Spleen (tissue), 11 donors: ENCODE measurements at regions not wholly inside any gene's neighbourhood (a gene's known extent, or its start where the extent isn't known, plus 50 kb on each side); places are given as distances from the start of the nearest gene placed in this dataset.

Experiments
- DNase-seq: peaks from one replicate; pipeline ENCODE4 v3.0.0-alpha.2; 2020
- H3K27ac ChIP-seq, 8 donors: fragments of 200-600 bp; sonication (generic) in 7 of 8; 1 replicate in 4 of 8; 2 replicates in 4 of 8; pipeline versions ENCODE4 v1.5.0 to v1.8.0; 2016 to 2021; ENCODE audit warnings: inconsistent platforms in 4 of 8, mild to moderate bottlenecking in 4 of 8, moderate library complexity in 1 of 8
- H3K27me3 ChIP-seq, 7 donors: fragments of 200-600 bp; sonication (generic) in 6 of 7; replicated peaks in 1 of 7; 1 replicate in 4 of 7; 2 replicates in 3 of 7; pipeline versions ENCODE4 v1.5.0 to v1.8.0; 2016 to 2021; ENCODE audit warnings: inconsistent platforms in 3 of 7, mild to moderate bottlenecking in 1 of 7
- H3K36me3 ChIP-seq, 6 donors: fragments of 200-600 bp; sonication (generic) in 5 of 6; 1 replicate in 4 of 6; 2 replicates in 2 of 6; pipeline versions ENCODE4 v1.5.0 to v1.8.0; 2016 to 2021; ENCODE audit warnings: inconsistent platforms in 2 of 6
- H3K4me1 ChIP-seq, 6 donors: fragments of 200-600 bp; sonication (generic) in 5 of 6; 1 replicate in 3 of 6; 2 replicates in 3 of 6; pipeline versions ENCODE4 v1.5.0 to v1.8.0; 2016 to 2021; ENCODE audit warnings: inconsistent platforms in 3 of 6
- H3K4me3 ChIP-seq, 8 donors: fragments of 200-600 bp; sonication (generic) in 7 of 8; 1 replicate in 4 of 8; 2 replicates in 4 of 8; pipeline versions ENCODE4 v1.5.0 to v1.8.0; 2016 to 2021; ENCODE audit warnings: inconsistent platforms in 4 of 8, mild to moderate bottlenecking in 4 of 8, moderate library complexity in 2 of 8
- H3K9me3 ChIP-seq, 8 donors: fragments of 200-600 bp; sonication (generic) in 7 of 8; 1 replicate in 4 of 8; 2 replicates in 4 of 8; pipeline versions ENCODE4 v1.5.0 to v1.8.0; 2016 to 2021; ENCODE audit warnings: inconsistent platforms in 4 of 8
- POLR2A ChIP-seq, 3 donors: fragments of 450-650 bp; IDR thresholded peaks; one replicate each; pipeline ENCODE4 v1.5.1; 2017; ENCODE audit warnings: antibody characterized with exemption in 3 of 3, mild to moderate bottlenecking in 1 of 3
- POLR2AphosphoS5 ChIP-seq, 3 donors: sonication (generic); formaldehyde crosslinking; IDR thresholded peaks; one replicate each; pipeline ENCODE4 v1.5.1; 2017; ENCODE audit warnings: antibody characterized with exemption in 3 of 3
- WGBS, 5 donors: extraction: QIAGEN DNeasy Blood & Tissue Kit in 3 of 5; methylation state at CpG; one replicate each; pipeline versions ENCODE4 v1.1.5 to v1.1.7; 2013 to 2018; 5-methylcytosine and 5-hydroxymethylcytosine counted together
- intact Hi-C: fragments of 100-400 bp; cut with DNase I; formaldehyde crosslinking; loops from one replicate; pipeline ENCODE4 v1.15.0; 2023; ENCODE audit warnings: low total_unique reads
- TF ChIP-seq, protein P1 (sequence below), 11 experiments: fragments of 200-600 bp in 7 of 11; fragments of 450-650 bp in 4 of 11; sonication (generic) in 4 of 11; IDR thresholded peaks in 8 of 11; conservative IDR thresholded peaks in 3 of 11; 1 replicate in 7 of 11; 2 replicates in 4 of 11; pipeline versions ENCODE4 v1.4.0 to v1.8.0; 2016 to 2021; ENCODE audit warnings: antibody characterized with exemption in 11 of 11, inconsistent platforms in 4 of 11, mild to moderate bottlenecking in 1 of 11
- donor health status: healthy with polysubstance abuse.
- donor health status: DM: no; HTN: no; CAD: no; lungs with moderate emphysema.
- donor health status: DM: no; HTN: no; CAD: no.
- donor health status: Bipolar disorder and iron deficiency.
- donor health status: healthy.
- donor health status: DM: no; HTN: no; CAD: no.
- donor health status: DM: yes; HTN: yes; CAD: no.

DNA sequence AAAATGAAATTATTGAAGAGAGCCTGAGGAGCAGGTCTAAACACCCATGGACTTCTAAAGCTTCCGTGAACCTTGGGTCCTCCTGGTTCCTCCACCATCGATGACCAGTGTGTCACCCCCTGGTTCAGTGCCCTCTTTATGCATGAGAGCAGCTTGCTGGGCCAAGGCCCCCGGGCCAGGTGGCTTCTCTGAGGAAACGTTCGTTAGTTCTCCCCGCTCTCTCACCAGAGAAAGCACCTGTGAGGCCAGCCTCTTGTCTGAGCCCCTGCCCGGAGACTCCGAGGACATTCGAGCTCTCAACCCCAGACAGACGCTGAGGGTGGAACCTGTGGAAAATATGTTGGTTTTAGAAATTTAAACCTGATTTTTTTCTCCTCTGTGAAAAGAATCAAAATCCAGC lies 92.4 kb downstream of the GLI2 start:
- H3K27me3 ChIP-seq, result peaks cover 0 to 3% (median 0%) of the 10 kb centered on the region in 7 donors
- no peak overlapping the region for H3K4me3 ChIP-seq
- peaks cover 0 to 10% (median 0%) of the 10 kb centered on the region in 6 donors for H3K4me1 ChIP-seq
- intact Hi-C loops, result no loop called here
- no peaks in the 10 kb centered on the region for H3K9me3 ChIP-seq
- H3K36me3 ChIP-seq, result no peaks in the 10 kb centered on the region
- no peak for DNase-seq
- H3K27ac ChIP-seq, result no peak overlapping the region
- WGBS, 5 donors, result 85 to 91% (median 88%) methylated on average over 10 of the region's 10 CpGs
- TF ChIP-seq, protein P1, sequence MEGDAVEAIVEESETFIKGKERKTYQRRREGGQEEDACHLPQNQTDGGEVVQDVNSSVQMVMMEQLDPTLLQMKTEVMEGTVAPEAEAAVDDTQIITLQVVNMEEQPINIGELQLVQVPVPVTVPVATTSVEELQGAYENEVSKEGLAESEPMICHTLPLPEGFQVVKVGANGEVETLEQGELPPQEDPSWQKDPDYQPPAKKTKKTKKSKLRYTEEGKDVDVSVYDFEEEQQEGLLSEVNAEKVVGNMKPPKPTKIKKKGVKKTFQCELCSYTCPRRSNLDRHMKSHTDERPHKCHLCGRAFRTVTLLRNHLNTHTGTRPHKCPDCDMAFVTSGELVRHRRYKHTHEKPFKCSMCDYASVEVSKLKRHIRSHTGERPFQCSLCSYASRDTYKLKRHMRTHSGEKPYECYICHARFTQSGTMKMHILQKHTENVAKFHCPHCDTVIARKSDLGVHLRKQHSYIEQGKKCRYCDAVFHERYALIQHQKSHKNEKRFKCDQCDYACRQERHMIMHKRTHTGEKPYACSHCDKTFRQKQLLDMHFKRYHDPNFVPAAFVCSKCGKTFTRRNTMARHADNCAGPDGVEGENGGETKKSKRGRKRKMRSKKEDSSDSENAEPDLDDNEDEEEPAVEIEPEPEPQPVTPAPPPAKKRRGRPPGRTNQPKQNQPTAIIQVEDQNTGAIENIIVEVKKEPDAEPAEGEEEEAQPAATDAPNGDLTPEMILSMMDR (IDR thresholded peaks at IDR 0.05 in 8 of 11, conservative IDR thresholded peaks at IDR 0.05 in 3 of 11), result no peak
- TF ChIP-seq POLR2A (IDR thresholded peaks at IDR 0.05) (no peak), POLR2AphosphoS5 (IDR thresholded peaks at IDR 0.05) (no peak)

DNA sequence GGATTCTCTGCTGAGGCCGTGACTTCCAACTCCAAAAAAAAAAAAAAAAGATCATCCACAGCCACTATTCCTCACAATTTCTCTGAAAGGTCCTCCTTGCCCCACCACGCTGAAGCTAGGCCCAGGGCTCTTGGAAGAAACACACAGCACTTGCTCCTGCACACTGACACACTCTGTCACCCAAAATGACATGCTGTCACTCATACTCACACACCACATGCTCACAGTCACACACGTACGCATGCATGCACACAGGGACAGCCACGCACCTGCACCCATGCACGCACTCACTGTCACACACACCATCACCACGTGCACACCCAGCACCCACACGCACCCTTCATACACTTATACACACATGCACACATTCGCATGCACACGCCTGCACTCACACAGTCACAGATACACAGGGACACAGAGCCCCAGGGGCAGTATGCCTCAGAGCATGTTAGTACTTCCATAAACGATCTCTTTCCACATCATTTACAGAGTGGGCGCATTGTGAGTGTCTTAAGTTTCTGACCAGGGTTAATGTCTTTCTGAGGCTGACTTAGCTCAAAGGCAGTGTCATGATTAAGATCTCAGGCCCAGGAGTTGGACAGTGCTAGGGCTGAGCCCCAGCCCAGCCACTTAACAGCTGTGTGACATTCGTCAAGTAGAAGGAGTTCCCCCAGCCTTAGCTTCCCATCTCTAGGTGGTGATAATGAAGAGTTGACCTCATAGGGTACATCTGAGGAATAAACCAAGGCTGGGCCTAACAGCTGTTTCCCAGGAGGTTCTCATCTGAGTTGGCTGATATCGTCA lies 93.4 kb downstream of the GLI2 start:
- DNase-seq, result peak; percentile 43
- Histone ChIP-seq H3K27ac (no peak overlapping the region), H3K4me1 (peaks cover 0 to 10% (median 0%) of the 10 kb centered on the region in 6 donors), H3K9me3 (no peaks in the 10 kb centered on the region), H3K4me3 (no peak overlapping the region), H3K36me3 (no peaks in the 10 kb centered on the region), H3K27me3 (peaks cover 0 to 2% (median 0%) of the 10 kb centered on the region in 7 donors)
- intact Hi-C loops, result no loop called here
- 85 to 93% (median 88%) methylated on average over 13 to 14 of the region's 14 CpGs for WGBS, 5 donors
- TF ChIP-seq POLR2AphosphoS5 (IDR thresholded peaks at IDR 0.05), result no peak
- no peak for TF ChIP-seq POLR2A (IDR thresholded peaks at IDR 0.05)
- TF ChIP-seq, protein P1 (IDR thresholded peaks at IDR 0.05 in 8 of 11, conservative IDR thresholded peaks at IDR 0.05 in 3 of 11), result no peak

DNA sequence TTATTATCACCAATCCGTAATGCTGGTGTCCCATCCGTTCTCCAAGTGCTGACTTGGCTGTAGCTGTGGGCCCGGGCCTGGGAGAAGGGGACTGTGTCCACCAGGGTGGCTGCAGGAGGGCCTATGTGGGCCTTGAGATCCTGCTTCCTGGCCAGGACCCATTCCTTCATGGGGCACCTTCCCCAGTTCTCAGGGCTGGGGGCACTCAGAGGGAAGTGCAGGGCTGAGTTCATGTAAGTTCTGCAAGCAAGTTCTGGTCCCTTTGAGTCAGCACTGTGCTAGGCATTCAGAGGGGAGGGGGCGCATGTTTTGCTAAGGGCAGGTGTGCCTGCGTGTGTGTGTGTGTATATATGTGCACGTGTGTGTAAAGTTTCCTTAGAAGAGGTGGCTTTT lies 94.0 kb downstream of the GLI2 start:
- no peaks in the 10 kb centered on the region for H3K9me3 ChIP-seq
- WGBS, 5 donors, result 87 to 94% (median 91%) methylated on average over 4 to 6 of the region's 6 CpGs
- no peak overlapping the region for H3K27ac ChIP-seq
- peaks cover 0 to 10% (median 0%) of the 10 kb centered on the region in 6 donors for H3K4me1 ChIP-seq
- H3K36me3 ChIP-seq, result no peaks in the 10 kb centered on the region
- TF ChIP-seq POLR2A (IDR thresholded peaks at IDR 0.05), result no peak
- TF ChIP-seq POLR2AphosphoS5 (IDR thresholded peaks at IDR 0.05), result no peak
- TF ChIP-seq, protein P1 (IDR thresholded peaks at IDR 0.05 in 8 of 11, conservative IDR thresholded peaks at IDR 0.05 in 3 of 11), result no peak
- intact Hi-C loops, result no loop called here
- H3K4me3 ChIP-seq, result no peak overlapping the region
- DNase-seq, result peak; percentile 66
- H3K27me3 ChIP-seq, result no peaks in the 10 kb centered on the region

DNA sequence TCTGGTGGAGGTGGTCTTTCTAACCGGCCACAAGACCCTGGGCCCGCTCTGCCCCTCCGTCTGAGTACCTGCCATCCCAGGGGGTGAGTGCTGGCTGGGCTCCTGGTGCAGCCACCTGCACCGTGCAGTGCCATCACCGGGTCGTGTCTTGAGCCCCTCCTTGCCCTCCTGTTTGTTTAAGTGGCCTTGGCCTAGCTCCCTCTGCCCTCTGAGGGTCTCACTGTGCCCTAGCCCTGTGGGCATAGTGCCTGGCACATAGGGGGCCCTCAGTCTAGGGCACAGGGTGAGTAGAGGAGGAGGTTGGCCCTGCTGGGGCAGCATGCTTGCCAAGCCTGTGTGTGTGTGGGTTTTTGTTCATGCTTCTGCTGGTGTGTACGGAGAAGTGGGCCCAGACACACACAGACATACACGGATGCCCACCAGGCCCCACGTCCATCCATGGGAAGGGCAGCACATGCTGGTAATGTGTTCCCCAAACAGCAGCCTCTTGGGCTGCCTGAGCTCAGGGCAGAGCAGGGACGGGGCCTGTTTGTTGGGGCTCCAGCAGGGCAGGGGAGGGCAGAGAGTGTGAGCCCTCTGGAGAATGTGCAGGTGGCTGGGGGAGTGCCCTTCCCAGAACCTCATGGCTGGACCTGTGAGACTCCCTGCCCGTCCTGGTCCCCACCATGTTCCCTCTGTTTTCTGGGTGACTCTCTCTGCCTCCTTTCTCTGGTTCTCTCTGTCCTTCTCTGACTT lies 94.6 kb downstream of the GLI2 start:
- TF ChIP-seq POLR2AphosphoS5 (IDR thresholded peaks at IDR 0.05), result no peak
- no peak for TF ChIP-seq POLR2A (IDR thresholded peaks at IDR 0.05)
- TF ChIP-seq, protein P1 (IDR thresholded peaks at IDR 0.05 in 8 of 11, conservative IDR thresholded peaks at IDR 0.05 in 3 of 11), result no peak
- no peaks in the 10 kb centered on the region for H3K9me3 ChIP-seq
- 81 to 93% (median 83%) methylated on average over 8 to 11 of the region's 11 CpGs for WGBS, 5 donors
- no peaks in the 10 kb centered on the region for H3K36me3 ChIP-seq
- H3K27me3 ChIP-seq, result no peaks in the 10 kb centered on the region
- H3K27ac ChIP-seq, result no peak overlapping the region
- no peak overlapping the region for H3K4me3 ChIP-seq
- intact Hi-C loops, result no loop called here
- DNase-seq, result peak; percentile 62
- H3K4me1 ChIP-seq, result peaks cover 0 to 9% (median 0%) of the 10 kb centered on the region in 6 donors
